ENCODE measurements at regions not wholly inside any gene's neighbourhood (a gene's known extent, or its start where the extent isn't known, plus 50 kb on each side); places are given as distances from the start of the nearest gene placed in this dataset.

GRCh38 chrX:41003506-41004270, 81.6 kb upstream of the USP9X start:
- Histone ChIP-seq H3K4me3 (no peak overlapping the region), H3K27ac (ENCODE audit: low read depth in 1 of 2, low read length in 1 of 2) (no peak overlapping the region), H3K9ac (ENCODE audit: insufficient read depth in 1 of 2, low read length in 2 of 2) (no peak overlapping the region), H3K4me1 (ENCODE audit: control insufficient read depth in 5 of 5, insufficient read depth in 5 of 5, low read length in 5 of 5) (peaks cover 0 to 2% (median 0%) of the 10 kb centered on the region in 5 donors), H3K9me3 (ENCODE audit: control insufficient read depth in 4 of 4, insufficient read depth in 3 of 4, low read length in 3 of 4) (no peaks in the 10 kb centered on the region), H3K27me3 (ENCODE audit: control insufficient read depth in 3 of 3, insufficient read depth in 3 of 3, low read length in 2 of 3) (peaks cover 0 to 22% (median 2%) of the 10 kb centered on the region in 3 donors), H3K36me3 (ENCODE audit: control insufficient read depth in 4 of 4, insufficient read depth in 4 of 4, low read length in 4 of 4) (no peaks in the 10 kb centered on the region)
- no peak for TF ChIP-seq CTCF (IDR thresholded peaks at IDR 0.05; ENCODE audit: control extremely low read depth, extremely low read depth)
- 80 to 87% methylated on average over 3 of the region's 3 CpGs for WGBS, 2 donors
- ATAC-seq (ENCODE audit: insufficient read depth, low FRiP score) (no peak), DNase-seq (no peak)

GRCh38 chrX:41005445-41005992, 79.7 kb upstream of the USP9X start:
- H3K27me3 ChIP-seq (ENCODE audit: control insufficient read depth in 3 of 3, insufficient read depth in 3 of 3, low read length in 2 of 3): peaks cover 0 to 22% (median 3%) of the 10 kb centered on the region in 3 donors
- H3K27ac ChIP-seq (ENCODE audit: low read depth in 1 of 2, low read length in 1 of 2): no peak overlapping the region
- no peak overlapping the region for H3K9ac ChIP-seq (ENCODE audit: insufficient read depth in 1 of 2, low read length in 2 of 2)
- H3K36me3 ChIP-seq (ENCODE audit: control insufficient read depth in 4 of 4, insufficient read depth in 4 of 4, low read length in 4 of 4): no peaks in the 10 kb centered on the region
- ATAC-seq (ENCODE audit: insufficient read depth, low FRiP score) (no peak), DNase-seq (peak in 2 of 3 donors; percentile 31 to 52)
- H3K4me1 ChIP-seq (ENCODE audit: control insufficient read depth in 5 of 5, insufficient read depth in 5 of 5, low read length in 5 of 5): peaks cover 0 to 2% (median under 1%) of the 10 kb centered on the region in 5 donors
- no peak overlapping the region for H3K4me3 ChIP-seq
- 0 to 19% methylated on average over 3 of the region's 3 CpGs for WGBS, 2 donors
- TF ChIP-seq CTCF (IDR thresholded peaks at IDR 0.05; ENCODE audit: control extremely low read depth, extremely low read depth): no peak
- H3K9me3 ChIP-seq (ENCODE audit: control insufficient read depth in 4 of 4, insufficient read depth in 3 of 4, low read length in 3 of 4): peaks cover 0 to 2% (median 0%) of the 10 kb centered on the region in 4 donors

GRCh38 chrX:41009850-41010846, 75.1 kb upstream of the USP9X start:
- no peak for TF ChIP-seq CTCF (IDR thresholded peaks at IDR 0.05; ENCODE audit: control extremely low read depth, extremely low read depth)
- Histone ChIP-seq H3K4me1 (ENCODE audit: control insufficient read depth in 5 of 5, insufficient read depth in 5 of 5, low read length in 5 of 5) (peaks cover 0 to 12% (median 4%) of the 10 kb centered on the region in 5 donors), H3K9me3 (ENCODE audit: control insufficient read depth in 4 of 4, insufficient read depth in 3 of 4, low read length in 3 of 4) (peaks cover 0 to 2% (median 0%) of the 10 kb centered on the region in 4 donors), H3K36me3 (ENCODE audit: control insufficient read depth in 4 of 4, insufficient read depth in 4 of 4, low read length in 4 of 4) (no peaks in the 10 kb centered on the region), H3K27me3 (ENCODE audit: control insufficient read depth in 3 of 3, insufficient read depth in 3 of 3, low read length in 2 of 3) (peaks cover 0 to 18% (median 6%) of the 10 kb centered on the region in 3 donors), H3K27ac (ENCODE audit: low read depth in 1 of 2, low read length in 1 of 2) (peak overlapping the region; percentile 74 to 89), H3K4me3 (no peak overlapping the region), H3K9ac (ENCODE audit: insufficient read depth in 1 of 2, low read length in 2 of 2) (peak overlapping the region in 1 of 2 donors; percentile 62)
- 4 to 25% methylated on average over 18 to 28 of the region's 28 CpGs for WGBS, 2 donors
- DNase-seq (peak; percentile 95 to 98 (median 97)), ATAC-seq (ENCODE audit: insufficient read depth, low FRiP score) (peak; percentile 84)

Data from lung (tissue), 11 donors.